ENCODE measurements at regions not wholly inside any gene's neighbourhood (a gene's known extent, or its start where the extent isn't known, plus 50 kb on each side); places are given as distances from the start of the nearest gene placed in this dataset.
A peak's percentile ranks its signal among the peaks of the same experiment; 100 is the strongest.
"Not testable (repeated sequence)": the region's sequence is repeated elsewhere in the genome, so short reads cannot be mapped to it uniquely, and the experiment has no call there.

- TF ChIP-seq ZBED4 (CRISPR knock-in tag; IDR thresholded peaks at IDR 0.05; ENCODE audit: borderline replicate concordance) (peak; percentile 93; the same call in 1 of the 2 replicates), FOXK1 (CRISPR knock-in tag; IDR thresholded peaks at IDR 0.05; ENCODE audit: borderline replicate concordance, low read depth) (peak; percentile 34; the same call in 1 of the 2 replicates), NFYC (CRISPR knock-in tag; IDR thresholded peaks at IDR 0.05) (0 out of 2 replicates have a peak, but pooled peaks have one; percentile 30), SPEN (CRISPR knock-in tag; IDR thresholded peaks at IDR 0.05; ENCODE audit: low read depth) (peak; percentile 51; the same call in 1 of the 2 replicates), KDM4B (CRISPR knock-in tag; IDR thresholded peaks at IDR 0.05) (0 out of 2 replicates have a peak, but pooled peaks have one; percentile 45), MAZ (CRISPR knock-in tag; IDR thresholded peaks at IDR 0.05; ENCODE audit: low read depth) (peak; percentile 62), ZNF143 (CRISPR knock-in tag; IDR thresholded peaks at IDR 0.05) (0 out of 2 replicates have a peak, but pooled peaks have one; percentile 51), ZHX1 (CRISPR knock-in tag; IDR thresholded peaks at IDR 0.05; ENCODE audit: low read depth) (0 out of 2 replicates have a peak, but pooled peaks have one; percentile 34), GATAD2A (CRISPR knock-in tag; IDR thresholded peaks at IDR 0.05) (peak; percentile 80), ZGPAT (CRISPR knock-in tag; IDR thresholded peaks at IDR 0.05) (peak; percentile 81; the same call in 1 of the 2 replicates), ATF7-NPFF (CRISPR knock-in tag; IDR thresholded peaks at IDR 0.05; ENCODE audit: low read depth) (0 out of 2 replicates have a peak, but pooled peaks have one; percentile 46), THAP11 (CRISPR knock-in tag; IDR thresholded peaks at IDR 0.05) (peak; percentile 84), E2F1 (CRISPR knock-in tag; IDR thresholded peaks at IDR 0.05) (peak; percentile 70; the same call in 1 of the 2 replicates), KDM3A (CRISPR knock-in tag; IDR thresholded peaks at IDR 0.05; ENCODE audit: low read depth) (peak; percentile 82; the same call in 1 of the 2 replicates), HOXA5 (CRISPR knock-in tag; IDR thresholded peaks at IDR 0.05) (0 out of 2 replicates have a peak, but pooled peaks have one; percentile 39)
- not testable (repeated sequence) for TF ChIP-seq MAZ (IDR thresholded peaks at IDR 0.05; ENCODE audit: borderline replicate concordance, low read depth, low read length)
- TF ChIP-seq, protein P1, sequence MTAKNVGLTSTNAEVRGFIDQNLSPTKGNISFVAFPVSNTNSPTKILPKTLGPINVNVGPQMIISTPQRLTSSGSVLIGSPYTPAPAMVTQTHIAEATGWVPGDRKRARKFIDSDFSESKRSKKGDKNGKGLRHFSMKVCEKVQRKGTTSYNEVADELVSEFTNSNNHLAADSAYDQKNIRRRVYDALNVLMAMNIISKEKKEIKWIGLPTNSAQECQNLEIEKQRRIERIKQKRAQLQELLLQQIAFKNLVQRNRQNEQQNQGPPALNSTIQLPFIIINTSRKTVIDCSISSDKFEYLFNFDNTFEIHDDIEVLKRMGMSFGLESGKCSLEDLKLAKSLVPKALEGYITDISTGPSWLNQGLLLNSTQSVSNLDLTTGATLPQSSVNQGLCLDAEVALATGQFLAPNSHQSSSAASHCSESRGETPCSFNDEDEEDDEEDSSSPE (CRISPR knock-in tag; IDR thresholded peaks at IDR 0.05), result peak; percentile 74
- TF ChIP-seq, protein P2, sequence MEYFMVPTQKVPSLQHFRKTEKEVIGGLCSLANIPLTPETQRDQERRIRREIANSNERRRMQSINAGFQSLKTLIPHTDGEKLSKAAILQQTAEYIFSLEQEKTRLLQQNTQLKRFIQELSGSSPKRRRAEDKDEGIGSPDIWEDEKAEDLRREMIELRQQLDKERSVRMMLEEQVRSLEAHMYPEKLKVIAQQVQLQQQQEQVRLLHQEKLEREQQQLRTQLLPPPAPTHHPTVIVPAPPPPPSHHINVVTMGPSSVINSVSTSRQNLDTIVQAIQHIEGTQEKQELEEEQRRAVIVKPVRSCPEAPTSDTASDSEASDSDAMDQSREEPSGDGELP (IDR thresholded peaks at IDR 0.05; ENCODE audit: borderline replicate concordance, low read depth), result 0 out of 2 replicates have a peak, but pooled peaks have one; percentile 22
These were observed 290.8 kb upstream of the PRSS16 start (continued) for GRCh38 chr6:26956601-26957184.

Data from HepG2 (cell line).